LHCN-M2 (cell line): ENCODE measurements at regions not wholly inside any gene's neighbourhood (a gene's known extent, or its start where the extent isn't known, plus 50 kb on each side); places are given as distances from the start of the nearest gene placed in this dataset.
"Not testable (repeated sequence)": the region's sequence is repeated elsewhere in the genome, so short reads cannot be mapped to it uniquely, and the experiment has no call there.

Source experiments
- DNase-seq: peaks from one replicate; pipeline ENCODE4 v3.0.0-alpha.2; 2012; ENCODE audit warnings: low read depth

GRCh38 chr16:73965591-73965990 is 331.0 kb upstream of the PSMD7 start:
- no peak for DNase-seq

DNA sequence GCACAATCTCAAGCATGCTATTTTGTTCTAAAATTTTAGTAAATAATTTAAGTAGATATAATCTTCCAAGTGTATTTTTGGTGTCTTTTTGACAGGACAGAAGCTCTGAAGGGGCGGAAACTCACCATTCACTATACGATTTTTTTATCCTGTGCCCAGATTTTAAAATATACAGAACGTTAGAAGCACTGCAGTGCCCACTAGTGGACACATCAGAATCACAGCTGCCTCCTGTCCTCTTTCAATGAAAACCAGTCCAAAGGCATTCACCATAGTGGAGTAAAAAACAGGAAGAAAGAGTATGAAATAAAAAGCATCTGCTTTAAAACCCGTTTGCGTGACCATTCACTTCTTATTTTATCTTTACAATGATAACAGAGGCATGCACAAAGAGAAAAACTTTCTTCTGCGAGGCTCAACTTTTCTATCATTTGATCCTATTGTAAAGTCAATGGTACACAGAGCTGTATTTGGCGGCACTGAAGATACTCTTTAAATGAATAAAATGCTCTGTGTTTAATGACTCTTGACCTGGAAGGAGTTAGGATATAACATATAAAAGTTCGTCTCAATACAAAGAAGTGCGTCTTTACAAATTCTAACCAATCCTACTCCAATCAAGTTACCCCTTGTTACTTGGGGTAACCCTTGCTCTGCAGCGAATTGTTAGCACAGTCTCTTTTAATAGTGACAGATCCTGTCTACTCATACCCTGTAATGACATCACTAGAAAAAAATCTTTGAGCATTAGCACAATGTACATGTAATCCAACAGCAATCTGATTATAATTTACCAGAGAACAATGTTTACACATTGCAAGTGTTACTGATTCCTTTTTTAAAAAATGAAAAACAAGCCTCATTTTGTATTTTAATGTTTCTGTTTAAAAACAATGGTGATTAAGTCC is 339.8 kb upstream of the PSMD7 start:
- peak; percentile 43 for DNase-seq

DNA sequence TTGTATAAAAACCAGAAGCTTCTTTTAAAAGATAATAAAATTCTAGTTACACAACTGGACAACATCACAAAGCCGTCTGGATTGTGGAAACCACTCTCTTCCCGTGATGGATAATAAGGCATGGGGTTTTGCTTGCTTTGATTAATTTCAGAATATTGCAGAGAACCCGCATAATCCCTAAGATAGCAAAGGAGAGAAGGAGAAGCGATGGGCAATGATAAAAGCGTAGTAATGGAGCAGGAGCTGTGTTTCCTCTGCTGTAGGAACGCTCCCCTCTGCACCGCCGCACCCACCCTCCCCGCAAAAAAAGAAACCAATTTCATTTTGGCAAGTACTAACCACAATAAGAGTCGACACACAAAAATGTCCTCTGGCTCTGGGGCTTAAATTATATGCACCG is 340.9 kb upstream of the PSMD7 start:
- DNase-seq, result no peak

GRCh38 chr16:73955255-73955654 is 341.4 kb upstream of the PSMD7 start:
- DNase-seq, result no peak

- no peak for DNase-seq
Measured at GRCh38 chr16:73951481-73951880, 345.1 kb upstream of the PSMD7 start.

DNA sequence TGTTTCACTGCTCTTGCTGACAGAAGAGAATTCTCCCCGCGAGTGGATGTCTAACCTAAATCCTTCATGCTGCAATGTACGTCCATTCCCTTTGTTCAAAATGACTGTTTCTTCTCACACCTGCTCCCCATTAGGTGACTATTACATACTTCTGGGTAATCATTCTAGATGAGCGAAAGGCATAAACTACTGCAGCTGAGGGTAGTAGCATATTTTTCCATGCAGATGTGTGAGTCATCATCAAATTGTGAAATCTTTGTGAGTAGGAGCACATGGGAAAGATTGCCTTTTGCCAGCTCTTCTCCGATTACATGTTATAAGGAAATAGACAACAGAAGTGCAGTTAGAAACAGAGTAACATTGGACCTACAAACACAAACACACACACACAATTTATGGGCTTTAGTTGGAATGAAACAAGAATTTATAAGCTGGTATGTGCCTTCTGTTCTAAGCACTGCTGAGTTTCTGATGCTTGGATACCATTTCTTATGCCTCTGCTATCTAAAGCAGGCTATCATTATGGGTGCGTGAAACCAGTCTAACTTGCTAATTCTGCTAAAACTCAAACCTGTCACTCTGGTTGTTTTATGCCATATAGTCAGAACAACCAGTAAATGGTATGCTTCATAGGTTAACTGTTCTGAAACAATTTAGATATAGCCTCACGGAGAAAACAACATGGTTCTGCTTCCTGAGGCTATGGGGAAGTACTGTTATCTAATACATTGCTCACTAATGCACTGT is 346.9 kb upstream of the PSMD7 start:
- DNase-seq, result peak; percentile 75

DNA sequence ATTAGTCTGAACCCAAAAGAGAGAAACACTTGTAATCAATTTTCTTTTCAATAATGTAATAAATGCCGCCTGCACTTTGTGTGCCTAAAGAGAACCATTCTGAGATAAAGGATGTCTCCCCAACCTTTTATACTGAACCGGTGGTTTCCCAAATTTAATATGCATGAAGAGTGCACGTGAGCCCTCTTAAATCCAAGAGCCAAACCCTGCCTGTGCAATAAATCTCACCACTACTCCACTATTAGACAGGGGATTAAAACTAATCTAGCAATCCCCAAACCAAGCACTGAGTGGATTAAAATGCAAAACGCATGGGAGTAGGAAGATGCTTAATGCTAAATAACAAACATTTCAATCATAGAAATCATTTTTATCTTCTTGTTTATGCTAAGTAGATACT is 351.0 kb upstream of the PSMD7 start:
- no peak for DNase-seq

DNA sequence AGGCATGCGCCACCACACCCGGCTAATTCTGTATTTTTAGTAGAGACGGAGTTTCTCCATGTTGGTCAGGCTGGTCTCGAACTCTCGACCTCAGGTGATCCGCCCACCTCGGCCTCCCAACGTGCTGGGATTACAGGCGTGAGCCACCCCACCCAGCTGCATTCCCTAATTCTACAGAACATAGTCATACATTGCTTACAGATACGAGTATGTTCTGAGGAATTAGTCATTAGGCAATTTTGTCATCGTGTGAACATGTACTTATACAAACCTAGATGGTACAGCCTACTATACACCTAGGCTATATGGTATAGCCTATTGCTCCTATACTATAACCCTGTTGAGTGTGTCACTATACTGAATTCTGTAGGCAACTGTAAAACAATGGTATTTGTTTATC is 353.4 kb upstream of the PSMD7 start:
- not testable (repeated sequence) for DNase-seq

- DNase-seq, result not testable (repeated sequence)
Measured at GRCh38 chr16:73940786-73941185, 355.8 kb upstream of the PSMD7 start.

DNA sequence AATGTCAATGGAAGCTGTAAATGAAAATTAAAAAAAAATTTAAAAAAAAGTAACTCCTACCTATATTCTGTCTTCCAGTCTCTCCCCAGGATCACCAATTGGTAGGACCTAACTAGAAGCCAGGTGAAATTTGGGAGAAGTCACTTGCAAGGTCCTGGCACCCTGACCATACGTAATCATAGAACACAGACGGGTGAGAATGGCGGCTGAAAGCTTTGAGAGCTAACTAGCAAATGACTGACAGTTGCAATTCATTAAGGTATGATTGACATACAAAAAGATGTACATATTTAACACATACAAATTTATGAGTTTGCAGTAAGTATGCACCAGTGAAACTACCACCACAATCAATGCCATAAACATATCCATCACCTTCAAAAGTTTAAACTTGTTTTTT is 372.7 kb upstream of the PSMD7 start:
- no peak for DNase-seq

GRCh38 chr16:73921295-73921694 is 375.3 kb upstream of the PSMD7 start:
- no peak for DNase-seq

GRCh38 chr16:73916829-73917594 is 379.6 kb upstream of the PSMD7 start:
- DNase-seq, result no peak

DNA sequence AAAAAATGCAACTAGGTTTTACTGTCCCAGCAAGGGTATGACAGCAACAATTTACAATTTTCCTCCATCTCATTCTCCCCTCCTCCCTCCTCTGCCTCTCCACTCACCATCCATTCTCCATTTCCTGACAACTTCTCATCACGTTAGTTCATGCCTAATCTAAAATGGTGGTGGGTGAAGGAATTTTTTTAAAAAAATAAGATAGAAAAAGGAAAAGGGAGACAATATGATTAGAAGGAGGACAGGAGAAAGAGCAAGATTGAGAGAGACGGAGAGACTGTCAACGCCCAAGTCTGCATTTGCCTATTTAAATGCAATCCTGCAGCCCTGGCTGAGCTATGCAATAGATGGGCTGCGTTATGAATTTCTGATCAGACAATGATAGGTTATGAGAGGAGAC is 380.7 kb upstream of the PSMD7 start:
- no peak for DNase-seq

- no peak for DNase-seq
Measured at GRCh38 chr16:73915140-73915539, 381.5 kb upstream of the PSMD7 start.

- DNase-seq, result no peak
Measured at GRCh38 chr16:73912850-73913249, 383.8 kb upstream of the PSMD7 start.

- no peak for DNase-seq
Measured at GRCh38 chr16:73912281-73912680, 384.3 kb upstream of the PSMD7 start.

GRCh38 chr16:73909529-73910035 is 387.0 kb upstream of the PSMD7 start:
- no peak for DNase-seq

DNA sequence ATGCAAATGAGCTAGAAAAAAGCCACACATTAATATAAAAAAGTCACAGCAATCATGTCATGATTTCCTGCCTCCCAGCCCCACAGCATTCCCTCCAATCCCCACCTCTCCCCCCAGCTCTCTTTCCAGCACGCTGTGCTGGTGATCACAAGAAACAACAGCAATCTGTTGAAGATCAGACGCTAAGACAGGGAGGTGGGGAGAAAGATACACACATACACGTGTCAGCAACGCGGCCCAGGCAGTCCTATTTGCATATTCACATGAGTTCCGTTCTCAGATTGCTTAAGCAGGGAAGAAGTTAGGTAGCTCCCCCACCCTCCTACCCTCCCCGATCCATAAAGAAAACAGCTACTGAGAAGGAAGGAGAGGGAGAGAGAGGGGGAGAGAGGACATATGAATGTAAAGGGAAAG is 405.5 kb upstream of the PSMD7 start:
- DNase-seq, result no peak

DNA sequence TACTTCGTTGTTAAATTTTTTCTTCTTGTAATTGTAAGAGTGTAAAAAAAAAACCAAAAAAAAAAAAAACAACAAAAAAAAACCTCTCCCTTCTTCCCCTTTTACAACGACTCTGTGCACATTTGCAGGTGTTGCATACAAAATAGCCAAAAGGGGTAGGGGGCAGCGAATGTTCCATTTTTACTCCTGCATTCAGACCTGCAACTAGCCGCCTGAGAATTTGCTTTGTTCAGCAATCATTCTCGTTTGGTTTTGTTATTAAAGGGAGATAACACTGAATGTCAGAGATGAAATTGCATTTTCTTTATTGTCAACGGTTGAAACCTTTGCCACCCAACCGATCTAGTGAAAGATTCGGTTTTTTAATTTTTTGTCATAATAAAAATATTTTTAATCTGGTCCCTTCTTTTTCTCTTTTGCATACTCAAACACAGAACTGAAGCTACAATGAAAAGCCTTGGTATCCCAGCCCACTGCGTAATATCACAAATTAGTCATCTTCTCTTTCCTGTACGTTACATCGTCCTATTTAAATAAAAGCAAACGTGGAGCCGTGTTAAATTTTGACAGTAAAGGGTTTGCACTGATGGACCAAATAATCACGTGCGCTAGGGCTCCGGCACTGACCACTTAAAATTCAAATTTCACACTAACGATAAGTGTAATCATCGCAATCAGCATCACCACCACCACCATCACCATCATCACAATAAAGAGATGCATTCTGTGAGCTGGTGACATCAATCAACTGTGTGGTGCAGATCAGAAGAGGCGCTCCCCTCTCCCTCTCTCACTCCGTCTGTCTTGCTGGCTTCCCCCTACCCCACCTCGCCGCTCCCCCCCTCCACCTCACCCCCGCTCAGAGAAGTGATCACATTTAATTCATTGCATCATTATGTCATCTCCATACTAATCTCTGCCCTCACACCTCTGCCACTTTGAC is 406.2 kb upstream of the PSMD7 start:
- no peak for DNase-seq

GRCh38 chr16:73888840-73889490 is 407.6 kb upstream of the PSMD7 start:
- no peak for DNase-seq
